OCI-LY7 (cell line): ENCODE measurements at regions not wholly inside any gene's neighbourhood (a gene's known extent, or its start where the extent isn't known, plus 50 kb on each side); places are given as distances from the start of the nearest gene placed in this dataset.

ENCODE experiments used
- BruUV-seq: library from RNA; stranded (reverse); fragments of 400-500 nt; replicated peaks from 2 replicates; lab custom pipeline; 2021; lab: Mats Ljungman, UMichigan
- CTCF ChIA-PET: fragments of 300-600 bp; sonication (Branson Sonifier 250); formaldehyde crosslinking; loops from one replicate; lab custom pipeline; 2022; ENCODE audit warnings: antibody characterized with exemption; ENCODE audit not compliant: unreplicated experiment; lab: Charles Lee
- POLR2A ChIA-PET: fragments of 300-600 bp; sonication (Branson Sonifier 250); formaldehyde crosslinking; loops from one replicate; lab custom pipeline; 2022; ENCODE audit warnings: antibody characterized with exemption; lab: Charles Lee
- DNase-seq: peaks from one replicate; pipeline ENCODE4 v3.0.0-alpha.2; 2015; ENCODE audit warnings: low spot score
- H2AFZ ChIP-seq: fragments of 200-600 bp; sonication (generic), shearing (Covaris generic); 2 replicates; pipeline ENCODE4 v1.6.1; 2014; ENCODE audit warnings: mild to moderate bottlenecking, antibody characterized with exemption, low read length, moderate library complexity
- H3K27ac ChIP-seq: fragments of 200-600 bp; sonication (generic); 2 replicates; pipeline ENCODE4 v1.5.1; 2014; ENCODE audit warnings: mixed run types, low read depth, mild to moderate bottlenecking, moderate library complexity, low read length, inconsistent platforms; ENCODE audit not compliant: poor library complexity, severe bottlenecking
- H3K36me3 ChIP-seq: fragments of 200-600 bp; sonication (generic); 2 replicates; pipeline ENCODE4 v1.6.1; 2014; ENCODE audit warnings: mild to moderate bottlenecking, antibody characterized with exemption, low read length, moderate library complexity, mixed read lengths; ENCODE audit not compliant: insufficient read depth
- H3K4me1 ChIP-seq: fragments of 200-600 bp; sonication (generic); 2 replicates; pipeline ENCODE4 v1.5.1; 2014; ENCODE audit warnings: mild to moderate bottlenecking, low read length; ENCODE audit not compliant: insufficient read depth, poor library complexity, severe bottlenecking
- H3K4me2 ChIP-seq: fragments of 200-600 bp; sonication (generic); 2 replicates; pipeline ENCODE4 v1.6.1; 2014; ENCODE audit warnings: mild to moderate bottlenecking, low read length
- H3K4me3 ChIP-seq: fragments of 200-600 bp; sonication (generic); 2 replicates; pipeline ENCODE4 v1.5.1; 2014; ENCODE audit warnings: mild to moderate bottlenecking, low read depth, low read length; ENCODE audit not compliant: poor library complexity, severe bottlenecking
- H3K79me2 ChIP-seq: fragments of 200-600 bp; sonication (generic); 2 replicates; pipeline ENCODE4 v1.6.1; 2016; ENCODE audit warnings: low read depth, mild to moderate bottlenecking, low read length, moderate library complexity, mixed read lengths; ENCODE audit not compliant: insufficient read depth
- H3K9me2 ChIP-seq: fragments of 200-600 bp; sonication (generic); 2 replicates; pipeline ENCODE4 v1.6.1; 2016; ENCODE audit warnings: mild to moderate bottlenecking, low read length, mixed read lengths; ENCODE audit not compliant: insufficient read depth
- H3K9me3 ChIP-seq: fragments of 200-600 bp; sonication (generic); 2 replicates; pipeline ENCODE4 v1.6.1; 2014; ENCODE audit warnings: mild to moderate bottlenecking, mixed run types, low read length, mixed read lengths
- H4K20me1 ChIP-seq: fragments of 200-600 bp; sonication (generic); 2 replicates; pipeline ENCODE4 v1.6.1; 2014; ENCODE audit warnings: mild to moderate bottlenecking, antibody characterized with exemption, low read length, moderate library complexity, mixed read lengths; ENCODE audit not compliant: insufficient read depth
- CTCF ChIP-seq: fragments of 200-600 bp; sonication (generic); conservative IDR thresholded peaks from 2 replicates; pipeline ENCODE4 v1.5.1; 2014; ENCODE audit warnings: mild to moderate bottlenecking, antibody characterized with exemption, low read length, moderate library complexity, mixed read lengths
- EZH2phosphoT487 ChIP-seq: fragments of 200-600 bp; sonication (generic); IDR thresholded peaks from 2 replicates; pipeline ENCODE4 v1.6.1; 2018; ENCODE audit warnings: low read depth, borderline replicate concordance, mild to moderate bottlenecking, mixed run types, antibody characterized with exemption, low read length, moderate library complexity, mixed read lengths
- intact Hi-C: fragments of 100-400 bp; cut with micrococcal nuclease; formaldehyde crosslinking; loops from one replicate; pipeline ENCODE4 v1.10.0; 2022; ENCODE audit not compliant: unreplicated experiment

GRCh38 chr3:105959851-105960250 is 91.0 kb upstream of the CBLB start:
- TF ChIP-seq EZH2phosphoT487 (no peak), CTCF (no peak)
- H3K4me1 ChIP-seq = no peaks in the 10 kb centered on the region
- H4K20me1 ChIP-seq = no peaks in the 10 kb centered on the region
- H2AFZ ChIP-seq = no peak overlapping the region
- no peak overlapping the region for H3K4me2 ChIP-seq
- intact Hi-C loops = no loop called here
- H3K79me2 ChIP-seq = no peaks in the 10 kb centered on the region
- BruUV-seq = no TSS peak
- ChIA-PET CTCF (no interaction called here), POLR2A (interaction anchor here (0.6 to 0.8 kb wide), 6 partner anchors 12 to 757 kb away, joined by 3 to 8 read pairs (median 4); no protein-coding TSS in a partner anchor)
- no peaks in the 10 kb centered on the region for H3K36me3 ChIP-seq
- no peak overlapping the region for H3K27ac ChIP-seq
- H3K9me2 ChIP-seq = no peaks in the 10 kb centered on the region
- H3K9me3 ChIP-seq = 0 out of 2 replicates have a peak, but pooled peaks cover 3% of the 10 kb centered on the region
- no peak for DNase-seq
- no peak overlapping the region for H3K4me3 ChIP-seq

GRCh38 chr3:105960381-105960780 is 91.6 kb upstream of the CBLB start:
- TF ChIP-seq CTCF (no peak), EZH2phosphoT487 (no peak)
- no peaks in the 10 kb centered on the region for H3K9me2 ChIP-seq
- H2AFZ ChIP-seq = no peak overlapping the region
- ChIA-PET POLR2A (interaction anchor here (0.7 to 0.8 kb wide), 4 partner anchors 13 to 392 kb away, joined by 3 to 8 read pairs (median 4); no protein-coding TSS in a partner anchor), CTCF (no interaction called here)
- no peaks in the 10 kb centered on the region for H4K20me1 ChIP-seq
- no peak overlapping the region for H3K4me3 ChIP-seq
- no peaks in the 10 kb centered on the region for H3K36me3 ChIP-seq
- no peak overlapping the region for H3K4me2 ChIP-seq
- intact Hi-C loops = no loop called here
- no peak for DNase-seq
- no peaks in the 10 kb centered on the region for H3K79me2 ChIP-seq
- no peak overlapping the region for H3K27ac ChIP-seq
- no peaks in the 10 kb centered on the region for H3K4me1 ChIP-seq
- 0 out of 2 replicates have a peak, but pooled peaks cover 3% of the 10 kb centered on the region for H3K9me3 ChIP-seq
- no TSS peak for BruUV-seq

GRCh38 chr3:105963161-105963560 is 94.3 kb upstream of the CBLB start:
- no peaks in the 10 kb centered on the region for H4K20me1 ChIP-seq
- no peak for TF ChIP-seq EZH2phosphoT487
- no peak for TF ChIP-seq CTCF
- no peaks in the 10 kb centered on the region for H3K36me3 ChIP-seq
- no peak overlapping the region for H3K27ac ChIP-seq
- H3K4me2 ChIP-seq = no peak overlapping the region
- no peaks in the 10 kb centered on the region for H3K4me1 ChIP-seq
- 0 out of 2 replicates have a peak, but pooled peaks cover 3% of the 10 kb centered on the region for H3K9me3 ChIP-seq
- BruUV-seq = no TSS peak
- no peak overlapping the region for H2AFZ ChIP-seq
- CTCF ChIA-PET = no interaction called here
- no peak overlapping the region for H3K4me3 ChIP-seq
- no peaks in the 10 kb centered on the region for H3K79me2 ChIP-seq
- intact Hi-C loops = no loop called here
- POLR2A ChIA-PET = interaction anchor here (1.5 kb wide), 1 partner anchor 12 kb away, joined by 5 read pairs; no protein-coding TSS in a partner anchor
- DNase-seq = no peak
- no peaks in the 10 kb centered on the region for H3K9me2 ChIP-seq
